ENCODE measurements at regions not wholly inside any gene's neighbourhood (a gene's known extent, or its start where the extent isn't known, plus 50 kb on each side); places are given as distances from the start of the nearest gene placed in this dataset.

GRCh38 chr1:199573047-199573446, 454.5 kb upstream of the NR5A2 start:
- H3K27ac ChIP-seq (ENCODE audit: low read depth, low read length, poor library complexity, severe bottlenecking): no peak overlapping the region
- no peaks in the 10 kb centered on the region for H3K9me3 ChIP-seq (ENCODE audit: low read depth, low read length, poor library complexity, severe bottlenecking)
- no peaks in the 10 kb centered on the region for H3K27me3 ChIP-seq (replicated peaks; ENCODE audit: insufficient read depth, low read depth, low read length, poor library complexity)
- H3K4me3 ChIP-seq (ENCODE audit: low read depth, low read length, poor library complexity, severe bottlenecking): no peak overlapping the region
- no peaks in the 10 kb centered on the region for H3K36me3 ChIP-seq (ENCODE audit: insufficient read depth, low read length, poor library complexity, severe bottlenecking)
- DNase-seq (ENCODE audit: low spot score): no peak
- POLR2A ChIA-PET (ENCODE audit: low non-redundant PET): no interaction called here
- BruUV-seq (replicated peaks): no TSS peak
- TF ChIP-seq, protein P1, sequence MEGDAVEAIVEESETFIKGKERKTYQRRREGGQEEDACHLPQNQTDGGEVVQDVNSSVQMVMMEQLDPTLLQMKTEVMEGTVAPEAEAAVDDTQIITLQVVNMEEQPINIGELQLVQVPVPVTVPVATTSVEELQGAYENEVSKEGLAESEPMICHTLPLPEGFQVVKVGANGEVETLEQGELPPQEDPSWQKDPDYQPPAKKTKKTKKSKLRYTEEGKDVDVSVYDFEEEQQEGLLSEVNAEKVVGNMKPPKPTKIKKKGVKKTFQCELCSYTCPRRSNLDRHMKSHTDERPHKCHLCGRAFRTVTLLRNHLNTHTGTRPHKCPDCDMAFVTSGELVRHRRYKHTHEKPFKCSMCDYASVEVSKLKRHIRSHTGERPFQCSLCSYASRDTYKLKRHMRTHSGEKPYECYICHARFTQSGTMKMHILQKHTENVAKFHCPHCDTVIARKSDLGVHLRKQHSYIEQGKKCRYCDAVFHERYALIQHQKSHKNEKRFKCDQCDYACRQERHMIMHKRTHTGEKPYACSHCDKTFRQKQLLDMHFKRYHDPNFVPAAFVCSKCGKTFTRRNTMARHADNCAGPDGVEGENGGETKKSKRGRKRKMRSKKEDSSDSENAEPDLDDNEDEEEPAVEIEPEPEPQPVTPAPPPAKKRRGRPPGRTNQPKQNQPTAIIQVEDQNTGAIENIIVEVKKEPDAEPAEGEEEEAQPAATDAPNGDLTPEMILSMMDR (conservative IDR thresholded peaks at IDR 0.05; ENCODE audit: low read depth, low read length): no peak
- TF ChIP-seq EZH2 (IDR thresholded peaks at IDR 0.05; ENCODE audit: borderline replicate concordance, low read depth, low read length, poor library complexity, severe bottlenecking): no peak
- no peaks in the 10 kb centered on the region for H3K4me1 ChIP-seq (ENCODE audit: insufficient read depth, low read length, poor library complexity, severe bottlenecking)
- intact Hi-C loops (cut with micrococcal nuclease; ENCODE audit: unreplicated experiment): no loop called here
- CTCF ChIA-PET: no interaction called here

GRCh38 chr1:199574950-199575349, 452.6 kb upstream of the NR5A2 start:
- DNase-seq (ENCODE audit: low spot score): no peak
- no peaks in the 10 kb centered on the region for H3K9me3 ChIP-seq (ENCODE audit: low read depth, low read length, poor library complexity, severe bottlenecking)
- H3K4me3 ChIP-seq (ENCODE audit: low read depth, low read length, poor library complexity, severe bottlenecking): no peak overlapping the region
- no TSS peak for BruUV-seq (replicated peaks)
- no peaks in the 10 kb centered on the region for H3K36me3 ChIP-seq (ENCODE audit: insufficient read depth, low read length, poor library complexity, severe bottlenecking)
- POLR2A ChIA-PET (ENCODE audit: low non-redundant PET): no interaction called here
- H3K4me1 ChIP-seq (ENCODE audit: insufficient read depth, low read length, poor library complexity, severe bottlenecking): no peaks in the 10 kb centered on the region
- TF ChIP-seq, protein P1 (conservative IDR thresholded peaks at IDR 0.05; ENCODE audit: low read depth, low read length): no peak
- TF ChIP-seq EZH2 (IDR thresholded peaks at IDR 0.05; ENCODE audit: borderline replicate concordance, low read depth, low read length, poor library complexity, severe bottlenecking): no peak
- no peaks in the 10 kb centered on the region for H3K27me3 ChIP-seq (replicated peaks; ENCODE audit: insufficient read depth, low read depth, low read length, poor library complexity)
- intact Hi-C loops (cut with micrococcal nuclease; ENCODE audit: unreplicated experiment): no loop called here
- no peak overlapping the region for H3K27ac ChIP-seq (ENCODE audit: low read depth, low read length, poor library complexity, severe bottlenecking)
- CTCF ChIA-PET: no interaction called here

DNA sequence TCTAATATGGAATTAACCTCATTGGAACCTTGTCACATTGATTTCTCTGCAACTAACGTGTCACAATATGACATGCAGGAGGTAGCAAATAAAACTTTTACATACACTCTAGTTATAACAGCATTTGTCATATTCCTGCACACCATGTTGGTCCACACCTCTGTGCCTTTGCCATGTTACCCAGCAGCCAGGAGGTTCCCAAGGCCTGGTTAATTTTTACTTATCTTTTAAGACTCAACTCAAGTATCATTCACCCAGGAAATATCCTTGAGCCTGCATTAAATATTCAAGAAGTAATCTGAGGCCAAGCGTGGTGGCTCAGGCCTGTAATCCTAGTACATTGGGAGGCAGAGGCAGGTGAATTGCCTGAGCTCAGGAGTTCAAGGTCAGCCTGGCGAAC, 447.2 kb upstream of the NR5A2 start:
- Histone ChIP-seq H3K4me3 (ENCODE audit: low read depth, low read length, poor library complexity, severe bottlenecking) (no peak overlapping the region), H3K4me1 (ENCODE audit: insufficient read depth, low read length, poor library complexity, severe bottlenecking) (no peaks in the 10 kb centered on the region), H3K27me3 (replicated peaks; ENCODE audit: insufficient read depth, low read depth, low read length, poor library complexity) (no peaks in the 10 kb centered on the region), H3K36me3 (ENCODE audit: insufficient read depth, low read length, poor library complexity, severe bottlenecking) (no peaks in the 10 kb centered on the region), H3K9me3 (ENCODE audit: low read depth, low read length, poor library complexity, severe bottlenecking) (no peaks in the 10 kb centered on the region), H3K27ac (ENCODE audit: low read depth, low read length, poor library complexity, severe bottlenecking) (no peak overlapping the region)
- no peak for DNase-seq (ENCODE audit: low spot score)
- no TSS peak for BruUV-seq (replicated peaks)
- ChIA-PET POLR2A (ENCODE audit: low non-redundant PET) (no interaction called here), CTCF (no interaction called here)
- TF ChIP-seq, protein P1 (conservative IDR thresholded peaks at IDR 0.05; ENCODE audit: low read depth, low read length): no peak
- no peak for TF ChIP-seq EZH2 (IDR thresholded peaks at IDR 0.05; ENCODE audit: borderline replicate concordance, low read depth, low read length, poor library complexity, severe bottlenecking)
- intact Hi-C loops (cut with micrococcal nuclease; ENCODE audit: unreplicated experiment): no loop called here

All from A673 (cell line).